ENCODE measurements at regions not wholly inside any gene's neighbourhood (a gene's known extent, or its start where the extent isn't known, plus 50 kb on each side); places are given as distances from the start of the nearest gene placed in this dataset.
"Not testable (repeated sequence)": the region's sequence is repeated elsewhere in the genome, so short reads cannot be mapped to it uniquely, and the experiment has no call there.

- no peaks in the 10 kb centered on the region for H3K36me3 ChIP-seq (ENCODE audit: control insufficient read depth in 4 of 4, insufficient read depth in 3 of 4, low read depth in 1 of 4, low read length in 3 of 4)
- H3K9me3 ChIP-seq (ENCODE audit: control insufficient read depth in 4 of 4, low read length in 3 of 4): peaks cover 0 to 9% (median 1%) of the 10 kb centered on the region in 4 donors
- H3K9ac ChIP-seq (ENCODE audit: low read depth in 1 of 2, low read length in 2 of 2): no peak overlapping the region
- no peak overlapping the region for H3K4me3 ChIP-seq (ENCODE audit: low read depth in 1 of 3, low read length in 3 of 3)
- no peak overlapping the region for H3K27ac ChIP-seq (ENCODE audit: low read depth in 1 of 2, low read length in 2 of 2)
- no peak for DNase-seq (ENCODE audit: low spot score)
- TF ChIP-seq ATF3 (IDR thresholded peaks at IDR 0.05) (no peak), SP1 (IDR thresholded peaks at IDR 0.05) (no peak), EGR1 (IDR thresholded peaks at IDR 0.05; ENCODE audit: low read depth in 2 of 2) (no peak), NR2F2 (IDR thresholded peaks at IDR 0.05) (no peak), TAF1 (conservative IDR thresholded peaks at IDR 0.05) (no peak), GABPA (IDR thresholded peaks at IDR 0.05 in 1 of 2, conservative IDR thresholded peaks at IDR 0.05 in 1 of 2) (no peak), MAX (IDR thresholded peaks at IDR 0.05) (no peak), RXRA (IDR thresholded peaks at IDR 0.05) (no peak), HNF4G (IDR thresholded peaks at IDR 0.05) (no peak), FOXA2 (IDR thresholded peaks at IDR 0.05) (no peak), CTCF (IDR thresholded peaks at IDR 0.05; ENCODE audit: low read depth, low read length, missing input control) (no peak), FOXA1 (IDR thresholded peaks at IDR 0.05) (no peak), REST (IDR thresholded peaks at IDR 0.05) (no peak), YY1 (IDR thresholded peaks at IDR 0.05) (no peak), RAD21 (IDR thresholded peaks at IDR 0.05) (no peak), ZBTB33 (IDR thresholded peaks at IDR 0.05) (no peak), JUND (IDR thresholded peaks at IDR 0.05) (no peak)
- H3K4me1 ChIP-seq (ENCODE audit: control insufficient read depth in 4 of 4, insufficient read depth in 4 of 4, low read length in 3 of 4): no peaks in the 10 kb centered on the region
- 47% methylated on average over 5 of the region's 5 CpGs for WGBS
- H3K27me3 ChIP-seq (ENCODE audit: control insufficient read depth in 4 of 4, insufficient read depth in 4 of 4, low read length in 3 of 4): no peaks in the 10 kb centered on the region
These were observed 1446.7 kb downstream of the FAM181B start for GRCh38 chr11:81286959-81287358.

GRCh38 chr11:81286550-81286949, 1447.1 kb downstream of the FAM181B start:
- no peak overlapping the region for H3K9ac ChIP-seq (ENCODE audit: low read depth in 1 of 2, low read length in 2 of 2)
- TF ChIP-seq EGR1 (IDR thresholded peaks at IDR 0.05; ENCODE audit: low read depth in 2 of 2): no peak
- TF ChIP-seq ZBTB33 (IDR thresholded peaks at IDR 0.05): no peak
- TF ChIP-seq HNF4A (conservative IDR thresholded peaks at IDR 0.05): no peak
- no peak for TF ChIP-seq RXRA (IDR thresholded peaks at IDR 0.05)
- TF ChIP-seq YY1 (IDR thresholded peaks at IDR 0.05): no peak
- no peak for TF ChIP-seq SP1 (IDR thresholded peaks at IDR 0.05)
- no peak for TF ChIP-seq JUND (IDR thresholded peaks at IDR 0.05)
- TF ChIP-seq MAX (IDR thresholded peaks at IDR 0.05): no peak
- no peak for TF ChIP-seq TAF1 (conservative IDR thresholded peaks at IDR 0.05)
- no peak for TF ChIP-seq ATF3 (IDR thresholded peaks at IDR 0.05)
- no peak for TF ChIP-seq NR2F2 (IDR thresholded peaks at IDR 0.05)
- no peak for TF ChIP-seq FOXA2 (IDR thresholded peaks at IDR 0.05)
- H3K4me3 ChIP-seq (ENCODE audit: low read depth in 1 of 3, low read length in 3 of 3): no peak overlapping the region
- H3K4me1 ChIP-seq (ENCODE audit: control insufficient read depth in 4 of 4, insufficient read depth in 4 of 4, low read length in 3 of 4): no peaks in the 10 kb centered on the region
- peaks cover 0 to 9% (median 1%) of the 10 kb centered on the region in 4 donors for H3K9me3 ChIP-seq (ENCODE audit: control insufficient read depth in 4 of 4, low read length in 3 of 4)
- H3K27me3 ChIP-seq (ENCODE audit: control insufficient read depth in 4 of 4, insufficient read depth in 4 of 4, low read length in 3 of 4): no peaks in the 10 kb centered on the region
- H3K27ac ChIP-seq (ENCODE audit: low read depth in 1 of 2, low read length in 2 of 2): no peak overlapping the region
- DNase-seq (ENCODE audit: low spot score): no peak
- H3K36me3 ChIP-seq (ENCODE audit: control insufficient read depth in 4 of 4, insufficient read depth in 3 of 4, low read depth in 1 of 4, low read length in 3 of 4): no peaks in the 10 kb centered on the region

GRCh38 chr11:81280228-81280627, 1453.4 kb downstream of the FAM181B start:
- not testable (repeated sequence) for DNase-seq (ENCODE audit: low spot score)

More at GRCh38 chr11:81280228-81280627, 1453.4 kb downstream of the FAM181B start:
- H3K9me3 ChIP-seq (ENCODE audit: control insufficient read depth in 4 of 4, low read length in 3 of 4); H3K9ac ChIP-seq (ENCODE audit: low read depth in 1 of 2, low read length in 2 of 2); H3K27ac ChIP-seq (ENCODE audit: low read depth in 1 of 2, low read length in 2 of 2); H3K4me3 ChIP-seq (ENCODE audit: low read depth in 1 of 3, low read length in 3 of 3); H3K36me3 ChIP-seq (ENCODE audit: control insufficient read depth in 4 of 4, insufficient read depth in 3 of 4, low read depth in 1 of 4, low read length in 3 of 4); H3K27me3 ChIP-seq (ENCODE audit: control insufficient read depth in 4 of 4, insufficient read depth in 4 of 4, low read length in 3 of 4); H3K4me1 ChIP-seq (ENCODE audit: control insufficient read depth in 4 of 4, insufficient read depth in 4 of 4, low read length in 3 of 4): not testable (repeated sequence)
- WGBS: 56% methylated on average over 1 of the region's 1 CpG

Data from liver (tissue), 8 donors.